Ovary (tissue), 7 donors: ENCODE measurements at regions not wholly inside any gene's neighbourhood (a gene's known extent, or its start where the extent isn't known, plus 50 kb on each side); places are given as distances from the start of the nearest gene placed in this dataset.

Experiments used
- DNase-seq, 5 donors: peaks; one replicate each; pipeline ENCODE4 v3.0.0-alpha.2; 2019 to 2020
- H3K27ac ChIP-seq, 2 donors: fragments of 200-600 bp; one replicate each; pipeline versions ENCODE4 v1.5.1 to v1.8.0; 2019 to 2022
- H3K27me3 ChIP-seq: fragments of 200-600 bp; one replicate; pipeline ENCODE4 v1.8.0; 2022
- H3K36me3 ChIP-seq: fragments of 200-600 bp; sonication (generic); one replicate; pipeline ENCODE4 v1.5.1; 2019
- H3K4me1 ChIP-seq: one replicate; pipeline ENCODE4 v1.8.1; 2013; ENCODE audit warnings: mild to moderate bottlenecking, moderate library complexity; ENCODE audit not compliant: insufficient read depth
- H3K4me3 ChIP-seq: fragments of 200-600 bp; sonication (generic); one replicate; pipeline ENCODE4 v1.5.1; 2017
- H3K9me3 ChIP-seq, 2 donors: fragments of 200-600 bp in 1 of 2; sonication (generic) in 1 of 2; one replicate each; pipeline versions ENCODE4 v1.5.1 to v1.8.1; 2013 to 2019; ENCODE audit warnings: mild to moderate bottlenecking in 1 of 2, moderate library complexity in 1 of 2
- EP300 ChIP-seq: sonication (generic); formaldehyde crosslinking; IDR thresholded peaks from one replicate; pipeline ENCODE4 v1.6.1; 2017; ENCODE audit warnings: antibody characterized with exemption
- POLR2A ChIP-seq: fragments of 450-650 bp; IDR thresholded peaks from one replicate; pipeline ENCODE4 v1.6.1; 2017; ENCODE audit warnings: antibody characterized with exemption, mild to moderate bottlenecking, moderate library complexity
- WGBS, 3 donors: extraction: QIAGEN DNeasy Blood & Tissue Kit in 1 of 3; methylation state at CpG; one replicate each; pipeline versions ENCODE4 v1.1.5 to v1.1.7; 2013 to 2017; 5-methylcytosine and 5-hydroxymethylcytosine counted together
- intact Hi-C, 4 donors: fragments of 100-400 bp; cut with DNase I; formaldehyde crosslinking; loops; one replicate each; pipeline versions ENCODE4 v1.11.0 to v1.15.1; 2022 to 2023
- TF ChIP-seq, protein P1 (sequence below), 3 donors: fragments of 450-650 bp in 2 of 3; fragments of 200-600 bp in 1 of 3; IDR thresholded peaks; one replicate each; pipeline versions ENCODE4 v1.5.1 to v1.8.0; 2016 to 2022; ENCODE audit warnings: antibody characterized with exemption in 3 of 3, mild to moderate bottlenecking in 1 of 3
- donor health status: DM: no; HTN: no; CAD: no; lungs with moderate emphysema.
- donor health status: DM: no; HTN: no; CAD: no.
- donor health status: Bipolar disorder and iron deficiency.
- donor health status: DM: no; HTN: no; CAD: no.
- donor health status: DM: yes; HTN: yes; CAD: no.

DNA sequence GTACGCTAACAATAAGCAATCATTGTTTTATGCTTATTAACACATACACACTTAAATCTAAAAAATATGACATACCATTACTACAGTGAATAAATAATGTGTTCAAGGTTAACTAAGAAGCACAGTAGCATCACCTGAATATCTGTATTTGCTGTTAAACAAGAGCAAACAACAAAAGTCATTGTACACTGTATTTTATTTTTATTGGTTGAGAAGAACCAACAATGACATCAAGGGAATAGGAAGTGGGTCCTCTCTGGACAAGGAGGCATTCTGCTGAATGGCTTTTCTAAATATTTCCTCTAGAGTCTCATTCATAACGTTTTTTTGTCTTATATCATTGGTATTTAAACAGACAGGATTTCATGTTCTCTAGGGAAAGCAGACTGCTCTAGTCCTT is 460.4 kb downstream of the CDH9 start:
- Histone ChIP-seq H3K9me3 (no peaks in the 10 kb centered on the region), H3K36me3 (no peaks in the 10 kb centered on the region), H3K4me3 (no peak overlapping the region), H3K27me3 (no peaks in the 10 kb centered on the region), H3K27ac (no peak overlapping the region), H3K4me1 (no peaks in the 10 kb centered on the region)
- WGBS, 3 donors, result 42 to 45% (median 44%) methylated on average over 2 of the region's 2 CpGs
- no peak for DNase-seq
- intact Hi-C loops, result no loop called here
- TF ChIP-seq EP300 (no peak), POLR2A (no peak)
- TF ChIP-seq, protein P1, sequence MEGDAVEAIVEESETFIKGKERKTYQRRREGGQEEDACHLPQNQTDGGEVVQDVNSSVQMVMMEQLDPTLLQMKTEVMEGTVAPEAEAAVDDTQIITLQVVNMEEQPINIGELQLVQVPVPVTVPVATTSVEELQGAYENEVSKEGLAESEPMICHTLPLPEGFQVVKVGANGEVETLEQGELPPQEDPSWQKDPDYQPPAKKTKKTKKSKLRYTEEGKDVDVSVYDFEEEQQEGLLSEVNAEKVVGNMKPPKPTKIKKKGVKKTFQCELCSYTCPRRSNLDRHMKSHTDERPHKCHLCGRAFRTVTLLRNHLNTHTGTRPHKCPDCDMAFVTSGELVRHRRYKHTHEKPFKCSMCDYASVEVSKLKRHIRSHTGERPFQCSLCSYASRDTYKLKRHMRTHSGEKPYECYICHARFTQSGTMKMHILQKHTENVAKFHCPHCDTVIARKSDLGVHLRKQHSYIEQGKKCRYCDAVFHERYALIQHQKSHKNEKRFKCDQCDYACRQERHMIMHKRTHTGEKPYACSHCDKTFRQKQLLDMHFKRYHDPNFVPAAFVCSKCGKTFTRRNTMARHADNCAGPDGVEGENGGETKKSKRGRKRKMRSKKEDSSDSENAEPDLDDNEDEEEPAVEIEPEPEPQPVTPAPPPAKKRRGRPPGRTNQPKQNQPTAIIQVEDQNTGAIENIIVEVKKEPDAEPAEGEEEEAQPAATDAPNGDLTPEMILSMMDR (IDR thresholded peaks at IDR 0.05), result no peak

DNA sequence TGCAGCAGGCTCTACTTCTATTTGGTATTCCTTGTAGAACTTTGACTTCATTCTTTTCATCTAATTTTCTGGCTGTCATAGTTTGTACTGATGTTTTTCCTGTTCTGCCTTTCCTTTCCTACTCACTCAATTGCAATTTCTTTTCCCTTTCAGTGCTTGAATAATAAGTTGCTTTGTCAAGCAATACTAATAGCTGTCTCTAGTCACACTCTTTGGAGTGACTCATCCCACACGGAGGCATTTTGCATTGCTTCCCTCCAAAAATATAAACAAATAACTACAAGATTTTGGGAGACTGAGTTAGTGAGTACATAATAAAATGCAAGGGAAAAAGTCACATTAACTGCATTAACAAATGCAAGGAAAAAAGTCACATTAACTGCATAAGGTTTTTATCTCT is 465.9 kb downstream of the CDH9 start:
- intact Hi-C loops, result no loop called here
- H3K27me3 ChIP-seq, result no peaks in the 10 kb centered on the region
- DNase-seq, result no peak
- H3K36me3 ChIP-seq, result no peaks in the 10 kb centered on the region
- no peak overlapping the region for H3K27ac ChIP-seq
- no peaks in the 10 kb centered on the region for H3K4me1 ChIP-seq
- no peak overlapping the region for H3K4me3 ChIP-seq
- TF ChIP-seq POLR2A (no peak), EP300 (no peak)
- TF ChIP-seq, protein P1 (IDR thresholded peaks at IDR 0.05), result no peak
- H3K9me3 ChIP-seq, result no peaks in the 10 kb centered on the region
- WGBS, 3 donors, result 25 to 43% (median 30%) methylated on average over 1 of the region's 1 CpG

DNA sequence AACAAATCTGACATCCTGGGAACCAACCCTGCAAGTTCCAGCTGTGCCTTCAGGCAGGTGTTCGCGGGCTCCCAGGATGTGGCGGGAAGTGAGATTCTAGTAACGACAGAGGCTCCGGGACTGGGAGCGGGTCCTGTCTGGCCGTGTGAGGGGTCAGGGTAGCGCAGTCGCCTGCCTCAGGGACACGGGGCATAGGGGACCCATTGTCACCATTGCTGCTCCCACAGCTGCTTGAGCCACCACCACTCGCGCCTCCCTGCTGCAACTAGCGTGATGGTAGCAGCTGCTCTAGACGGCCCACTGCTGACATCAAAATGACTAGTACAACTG is 468.5 kb downstream of the CDH9 start:
- no peaks in the 10 kb centered on the region for H3K27me3 ChIP-seq
- intact Hi-C loops, result no loop called here
- no peak overlapping the region for H3K4me3 ChIP-seq
- 93 to 98% (median 94%) methylated on average over 14 of the region's 14 CpGs for WGBS, 3 donors
- H3K36me3 ChIP-seq, result no peaks in the 10 kb centered on the region
- H3K4me1 ChIP-seq, result no peaks in the 10 kb centered on the region
- no peak for TF ChIP-seq POLR2A
- TF ChIP-seq, protein P1 (IDR thresholded peaks at IDR 0.05), result no peak
- TF ChIP-seq EP300, result no peak
- H3K9me3 ChIP-seq, result no peaks in the 10 kb centered on the region
- H3K27ac ChIP-seq, result no peak overlapping the region
- peak in 1 of 5 donors; percentile 5 for DNase-seq

DNA sequence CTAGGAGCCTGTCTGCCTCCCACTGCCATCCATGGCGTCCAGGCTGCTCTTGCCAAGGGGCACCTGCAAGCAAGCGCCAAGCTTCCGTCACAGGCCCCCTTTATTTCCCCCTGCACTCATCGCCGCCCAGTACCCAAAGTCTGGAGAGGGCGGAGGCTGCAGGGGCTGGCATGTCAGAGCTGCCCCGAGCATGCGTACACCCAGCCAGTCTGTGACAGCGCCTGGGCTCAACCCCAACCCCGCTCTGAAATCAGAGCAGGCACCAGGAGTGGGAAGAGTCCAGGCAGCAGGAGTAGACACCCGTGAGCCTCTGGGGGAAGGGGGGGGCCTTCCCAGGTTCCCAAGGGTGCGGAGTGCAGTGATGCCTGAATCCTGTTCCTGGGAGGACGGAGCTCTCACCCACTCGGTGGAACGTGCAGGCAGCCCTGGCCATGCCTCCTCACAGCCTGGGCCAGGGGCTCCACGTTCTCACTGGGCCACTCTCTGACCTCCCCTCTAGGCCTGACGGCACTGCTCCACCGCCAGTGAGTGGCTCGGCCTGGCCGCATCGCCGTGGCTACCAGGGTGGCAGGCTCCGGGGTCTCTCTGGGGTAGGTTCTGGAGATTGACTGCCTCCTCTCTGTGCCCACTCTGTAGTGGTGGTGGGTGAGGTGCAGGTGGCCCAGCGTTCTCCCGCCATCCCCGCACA is 469.0 kb downstream of the CDH9 start:
- TF ChIP-seq EP300 (no peak), POLR2A (no peak)
- TF ChIP-seq, protein P1 (IDR thresholded peaks at IDR 0.05), result no peak
- H3K4me1 ChIP-seq, result no peaks in the 10 kb centered on the region
- no peaks in the 10 kb centered on the region for H3K27me3 ChIP-seq
- DNase-seq, result no peak
- no peaks in the 10 kb centered on the region for H3K36me3 ChIP-seq
- no peak overlapping the region for H3K4me3 ChIP-seq
- no peak overlapping the region for H3K27ac ChIP-seq
- no peaks in the 10 kb centered on the region for H3K9me3 ChIP-seq
- intact Hi-C loops, result no loop called here
- 87 to 96% (median 93%) methylated on average over 26 of the region's 26 CpGs for WGBS, 3 donors
